ENCODE measurements at regions not wholly inside any gene's neighbourhood (a gene's known extent, or its start where the extent isn't known, plus 50 kb on each side); places are given as distances from the start of the nearest gene placed in this dataset.
"Not testable (repeated sequence)": the region's sequence is repeated elsewhere in the genome, so short reads cannot be mapped to it uniquely, and the experiment has no call there.

DNA sequence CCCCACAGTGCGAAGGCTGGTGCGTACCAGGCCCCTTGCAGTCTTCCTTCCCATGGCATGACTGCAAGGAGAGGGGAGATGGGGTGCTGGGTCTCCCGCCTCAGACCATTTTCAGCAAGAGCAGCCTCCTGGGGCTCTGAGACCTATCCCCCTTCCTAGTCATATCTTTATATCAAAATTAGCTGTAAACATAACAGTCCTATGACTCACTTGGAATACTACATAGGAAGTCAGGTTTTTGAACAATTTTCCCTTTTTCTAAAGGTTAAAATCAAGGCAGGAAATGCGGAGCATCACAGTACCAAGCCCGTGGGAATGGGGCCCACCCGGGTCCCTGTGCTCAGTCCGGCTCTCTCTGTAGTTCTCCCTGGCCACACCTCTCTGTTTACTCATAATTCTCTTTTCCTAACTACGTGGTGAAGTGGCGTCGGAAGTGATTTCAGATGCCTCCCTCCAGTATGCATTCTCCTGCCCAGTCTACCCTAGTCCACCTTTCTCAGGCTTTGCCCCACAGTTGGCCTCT, 109.8 kb upstream of the TMEM170B start:
- no peak for DNase-seq (ENCODE audit: low read depth, low spot score)

DNA sequence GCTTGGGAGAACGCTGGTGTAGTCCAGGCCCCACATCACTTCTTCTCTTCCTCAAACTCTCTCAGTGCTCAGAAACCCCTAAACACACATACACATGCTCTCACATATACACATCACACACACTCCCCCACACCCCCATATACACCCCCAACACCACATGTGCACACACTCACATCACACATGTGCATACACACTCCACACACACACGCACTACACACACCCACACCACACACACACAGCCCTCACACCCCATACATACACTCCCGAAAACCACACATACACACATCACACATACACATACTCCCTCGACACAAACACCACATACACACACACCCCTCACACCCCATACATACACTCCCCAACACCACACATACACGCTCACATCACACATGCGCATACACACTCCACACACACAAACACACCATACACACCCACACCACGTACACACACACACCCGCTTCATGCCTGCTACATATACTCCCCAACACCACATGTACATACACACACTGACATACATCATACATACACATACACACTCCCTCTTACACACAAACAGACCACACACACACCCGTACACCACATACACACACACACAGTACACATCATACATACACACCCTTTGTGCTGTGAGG, 110.3 kb upstream of the TMEM170B start:
- no peak for DNase-seq (ENCODE audit: low read depth, low spot score)

DNA sequence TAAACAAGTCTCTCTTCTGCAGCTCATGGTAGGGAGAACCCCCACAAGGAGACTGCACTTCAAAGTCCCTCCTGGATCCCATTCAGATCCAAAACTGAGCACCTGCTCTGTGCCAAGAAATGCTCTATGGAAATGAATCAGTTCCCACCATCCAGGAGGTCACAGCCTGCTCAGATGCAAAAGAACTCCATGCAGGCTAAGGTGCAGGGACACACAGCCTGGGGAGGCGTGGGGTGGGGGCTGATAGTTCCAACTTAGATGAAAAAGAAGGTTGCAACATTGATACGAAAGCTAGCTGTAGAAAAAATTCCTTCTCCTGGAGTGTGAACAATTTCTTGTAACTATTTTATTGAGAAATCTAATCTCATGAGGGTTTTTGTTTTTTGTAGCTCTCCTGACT, 111.0 kb upstream of the TMEM170B start:
- no peak for DNase-seq (ENCODE audit: low read depth, low spot score)

DNA sequence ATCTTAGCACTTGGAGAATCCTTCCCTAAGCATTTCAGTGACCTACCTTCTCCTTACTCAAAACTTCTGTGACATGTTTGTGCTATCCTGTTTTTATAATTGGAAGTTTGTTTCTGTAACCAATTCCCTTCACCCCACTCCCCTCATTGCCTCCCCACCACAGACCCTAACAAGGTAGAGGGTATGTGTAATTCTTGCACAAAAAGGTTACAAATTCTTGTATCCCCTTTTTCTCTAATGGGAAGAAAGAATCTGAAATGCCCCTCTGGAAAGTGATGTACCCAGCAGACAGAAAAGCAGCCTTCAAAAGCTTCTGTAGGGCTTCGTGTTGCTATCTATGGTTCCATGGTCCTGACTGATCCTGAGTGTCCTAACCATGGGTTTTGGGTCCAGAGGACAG, 111.7 kb upstream of the TMEM170B start:
- no peak for DNase-seq (ENCODE audit: low read depth, low spot score)

DNA sequence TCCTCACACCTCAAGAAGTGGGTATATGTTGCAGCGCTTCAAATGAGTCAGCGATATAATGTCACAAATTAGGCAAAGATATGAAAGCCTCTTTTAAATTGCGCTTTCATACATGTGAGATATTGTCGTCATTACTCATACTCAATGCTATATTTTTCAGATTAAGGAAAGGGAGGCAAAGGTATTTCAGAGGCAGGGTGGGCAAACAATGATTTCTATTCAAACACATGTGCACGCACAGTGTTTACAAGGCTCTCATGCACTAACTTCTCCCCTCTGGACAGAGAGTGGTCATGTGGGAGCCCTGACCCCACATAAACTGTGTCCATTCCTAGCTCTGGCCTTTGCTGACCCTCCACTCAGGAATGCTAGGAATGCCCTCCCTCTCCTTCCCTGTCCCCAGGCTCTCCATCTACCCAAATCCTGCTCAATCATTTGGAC, 112.1 kb upstream of the TMEM170B start:
- no peak for DNase-seq (ENCODE audit: low read depth, low spot score)

DNA sequence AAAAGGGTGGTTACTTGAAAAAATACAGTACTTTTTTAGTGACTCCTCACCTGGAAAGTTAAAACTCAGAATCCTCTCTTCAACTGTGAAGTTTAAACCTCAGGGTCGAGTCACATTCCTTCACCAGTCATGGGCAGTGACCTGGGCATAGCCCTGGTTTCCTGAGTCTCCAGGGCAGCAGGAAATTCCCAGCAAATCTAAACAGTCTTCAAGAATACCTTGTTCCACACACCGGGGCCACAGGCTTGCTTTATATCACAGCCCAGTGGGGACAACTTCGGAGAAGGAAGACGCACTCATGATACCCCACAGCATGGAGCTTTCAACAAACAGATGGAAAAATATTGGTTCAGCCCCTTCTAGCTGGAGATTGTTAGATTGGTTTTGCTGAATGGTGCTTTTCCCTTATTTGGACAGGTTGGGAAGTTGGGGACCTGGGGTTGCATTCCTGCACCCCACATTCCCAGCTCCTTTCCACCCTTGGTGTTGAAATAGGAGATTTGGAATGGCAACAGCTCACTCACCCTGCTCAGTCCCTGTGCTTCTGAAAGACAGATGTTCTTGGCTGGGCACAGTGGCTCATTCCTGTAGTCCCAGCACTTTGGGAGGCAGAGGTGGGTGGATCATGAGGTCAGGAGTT, 113.0 kb upstream of the TMEM170B start:
- peak; percentile 49 for DNase-seq (ENCODE audit: low read depth, low spot score)

DNA sequence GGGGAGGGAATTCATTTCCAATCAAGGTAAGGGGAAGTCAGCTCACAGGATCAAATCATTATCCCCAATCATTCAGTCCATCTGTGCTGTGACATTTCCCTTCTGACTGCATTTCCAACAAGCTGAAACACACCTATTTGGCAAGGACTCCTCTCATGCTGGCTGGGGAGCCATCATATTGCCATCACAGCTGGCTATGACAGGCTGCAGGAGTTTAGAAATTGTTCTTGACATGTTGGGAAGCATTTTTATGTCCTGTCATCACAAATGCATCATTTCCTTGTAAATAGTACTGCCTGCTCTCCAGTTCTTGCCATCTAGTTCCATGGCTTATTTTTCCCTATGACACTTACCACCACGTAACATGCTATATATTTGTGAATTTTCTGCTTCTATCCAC, 113.9 kb upstream of the TMEM170B start:
- DNase-seq (ENCODE audit: low read depth, low spot score), result no peak

DNA sequence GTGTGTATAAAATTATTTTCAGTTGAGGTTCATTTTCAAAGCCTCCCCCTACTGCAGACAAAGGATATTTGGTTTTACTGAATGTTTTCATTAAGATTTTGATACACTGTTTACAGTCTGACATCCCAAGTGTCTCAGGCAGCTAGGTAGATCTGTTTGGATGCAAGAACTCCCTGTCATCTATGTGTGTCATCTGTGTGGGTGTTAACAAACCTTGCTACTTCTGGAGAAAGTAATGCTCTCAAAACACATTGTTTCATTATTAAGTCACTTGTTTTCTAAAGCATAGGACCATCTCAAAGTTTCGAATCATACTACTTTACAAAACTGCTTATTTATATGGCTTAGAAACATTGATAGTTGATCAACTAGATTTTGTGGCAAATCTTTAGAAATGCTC, 114.5 kb upstream of the TMEM170B start:
- no peak for DNase-seq (ENCODE audit: low read depth, low spot score)

DNA sequence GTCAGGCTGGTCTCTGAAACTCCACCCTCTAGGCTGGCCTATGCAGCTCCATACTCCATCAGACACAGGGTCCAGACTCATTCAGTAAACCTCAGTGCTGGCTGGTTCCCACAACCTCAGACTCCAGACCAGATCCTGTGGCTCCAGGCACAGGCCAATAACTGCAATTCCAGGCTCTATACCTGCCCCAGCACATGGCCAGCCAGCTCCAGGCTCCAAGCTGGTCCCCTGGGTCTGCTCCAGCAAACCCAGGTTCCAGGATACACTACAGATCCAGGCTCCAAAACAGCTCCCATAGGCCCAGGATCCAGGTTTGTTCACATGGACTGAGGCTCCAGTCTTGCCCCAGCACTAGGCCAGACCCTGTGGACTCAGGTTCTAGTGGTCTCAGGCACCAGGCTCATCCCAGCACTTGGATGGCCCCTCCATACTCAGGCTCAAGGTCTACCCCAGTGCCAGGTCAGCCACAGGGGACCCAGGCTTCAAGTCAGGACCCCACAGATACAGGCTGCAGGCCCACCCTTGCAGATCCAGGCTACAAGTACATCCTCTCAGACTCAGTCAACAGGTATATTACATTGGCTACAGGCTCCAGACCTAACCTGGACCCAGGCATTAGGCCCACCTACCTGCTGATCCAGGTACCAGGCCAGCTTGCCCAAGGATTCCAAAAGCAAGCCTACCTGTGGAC, 117.6 kb upstream of the TMEM170B start:
- DNase-seq (ENCODE audit: low read depth, low spot score), result no peak

DNA sequence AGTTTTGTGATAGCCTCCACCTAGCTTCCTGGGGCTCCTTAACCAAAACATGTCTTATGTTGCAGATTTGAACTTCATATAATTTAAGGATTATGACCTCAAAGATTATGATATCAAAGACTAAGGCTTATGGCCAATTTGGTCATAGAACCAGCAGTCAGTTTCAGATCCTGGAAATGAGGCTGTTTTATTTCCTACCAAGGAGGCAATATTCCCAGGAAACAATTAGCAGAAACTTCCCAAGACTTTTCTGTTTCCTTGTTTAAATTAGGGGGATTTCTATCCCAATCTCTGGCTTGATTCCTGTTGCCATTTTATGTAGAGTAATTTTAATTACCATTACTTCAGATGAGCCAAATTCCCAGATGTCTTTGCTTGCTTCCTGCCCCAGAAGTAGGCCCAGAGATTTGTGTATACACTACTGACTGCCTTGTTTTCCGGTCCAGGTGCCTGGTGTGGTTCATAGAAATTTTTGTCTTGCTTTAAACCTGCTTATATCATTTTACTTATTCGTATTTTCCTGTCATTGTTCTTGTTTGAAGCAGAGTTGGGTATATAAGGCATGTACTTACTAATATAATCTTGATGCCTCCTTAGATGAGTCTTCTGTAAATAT, 119.2 kb upstream of the TMEM170B start:
- no peak for DNase-seq (ENCODE audit: low read depth, low spot score)

DNA sequence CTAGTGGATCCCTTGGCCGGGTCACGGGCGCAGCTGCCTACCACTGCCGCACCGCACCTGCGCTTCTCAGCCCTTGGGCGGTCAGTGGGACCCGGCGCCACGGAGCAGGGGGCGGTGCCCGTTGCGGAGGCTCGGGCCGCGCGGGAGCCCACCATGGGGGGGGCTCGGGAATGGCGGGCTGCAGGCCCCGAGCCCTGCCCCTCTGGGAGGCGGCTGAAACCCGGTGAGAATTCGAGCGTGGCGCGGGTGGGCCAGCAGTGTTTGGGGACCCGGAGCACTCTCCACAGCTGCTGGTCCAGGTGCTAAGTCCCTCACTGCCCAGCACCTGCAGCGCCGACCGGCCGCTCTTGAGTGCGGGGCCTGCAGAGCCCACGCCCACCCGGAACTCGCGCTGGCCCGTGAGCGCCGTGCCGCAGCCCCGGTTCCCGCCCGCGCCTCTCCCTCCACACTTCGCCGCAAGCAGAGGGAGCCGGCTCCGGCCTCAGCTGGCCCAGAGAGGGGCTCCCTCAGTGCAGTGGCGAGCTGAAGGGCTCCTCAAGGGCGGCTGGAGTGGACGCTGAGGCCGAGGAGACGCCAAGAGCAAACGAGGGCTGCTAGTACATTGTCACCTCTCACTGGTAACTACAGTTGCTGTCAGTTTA, 120.5 kb upstream of the TMEM170B start:
- no peak for DNase-seq (ENCODE audit: low read depth, low spot score)

DNA sequence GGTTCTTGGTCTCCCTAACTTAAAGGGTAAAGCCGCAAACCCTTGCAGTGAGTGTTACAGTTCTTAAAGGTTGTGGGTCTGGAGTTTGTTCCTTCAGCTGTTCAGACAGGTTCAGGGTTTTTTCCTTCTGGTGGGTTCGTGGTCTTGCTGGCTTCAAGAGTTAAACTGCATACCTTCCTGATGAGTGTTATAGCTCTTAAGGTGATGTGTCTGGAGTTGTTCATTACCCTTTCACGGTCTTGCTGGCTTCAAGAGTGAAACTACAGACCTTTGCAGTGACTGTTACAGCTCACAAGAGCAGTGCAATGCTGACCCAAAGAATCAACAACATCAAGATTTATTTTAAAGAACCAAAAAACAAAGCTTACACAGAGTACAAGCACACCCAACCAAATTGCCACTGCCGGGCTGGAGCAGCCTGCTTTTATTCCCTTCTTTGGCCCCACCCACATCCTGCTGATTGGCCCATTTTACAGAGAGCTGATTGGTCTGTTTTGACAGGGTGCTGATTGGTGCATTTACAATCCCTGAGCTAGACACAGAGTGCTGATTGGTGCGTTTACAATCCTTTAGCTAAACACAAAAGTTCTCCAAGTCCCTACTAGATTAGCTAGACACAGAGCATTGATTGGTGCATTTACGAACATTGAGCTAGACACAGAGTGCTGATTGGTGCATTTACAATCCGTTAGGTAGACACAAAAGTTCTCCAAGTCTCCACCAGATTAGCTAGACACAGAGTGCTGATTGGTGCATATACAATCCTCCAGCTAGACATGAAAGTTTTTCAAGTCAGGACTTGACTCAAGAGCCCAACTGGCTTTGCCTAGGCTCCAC, 121.2 kb upstream of the TMEM170B start:
- not testable (repeated sequence) for DNase-seq (ENCODE audit: low read depth, low spot score)

DNA sequence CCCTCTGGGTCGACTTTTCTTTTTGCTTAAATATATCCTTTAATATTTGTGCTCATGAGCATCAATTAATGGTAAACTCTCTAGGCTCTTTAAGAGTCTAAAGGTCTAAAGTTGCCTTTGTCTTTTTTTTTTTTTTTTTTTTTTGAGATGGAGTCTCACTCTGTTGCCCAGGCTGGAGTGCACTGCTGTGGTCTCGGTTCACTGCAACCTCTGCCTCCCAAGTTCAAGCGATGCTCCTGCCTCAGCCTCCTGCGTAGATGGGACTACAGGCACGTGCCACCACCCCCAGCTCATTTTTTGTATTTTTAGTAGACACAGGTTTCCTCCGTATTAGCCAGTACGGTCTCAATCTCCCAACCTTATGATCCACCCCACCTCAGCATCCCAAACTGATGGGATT, 122.0 kb upstream of the TMEM170B start:
- no peak for DNase-seq (ENCODE audit: low read depth, low spot score)

DNA sequence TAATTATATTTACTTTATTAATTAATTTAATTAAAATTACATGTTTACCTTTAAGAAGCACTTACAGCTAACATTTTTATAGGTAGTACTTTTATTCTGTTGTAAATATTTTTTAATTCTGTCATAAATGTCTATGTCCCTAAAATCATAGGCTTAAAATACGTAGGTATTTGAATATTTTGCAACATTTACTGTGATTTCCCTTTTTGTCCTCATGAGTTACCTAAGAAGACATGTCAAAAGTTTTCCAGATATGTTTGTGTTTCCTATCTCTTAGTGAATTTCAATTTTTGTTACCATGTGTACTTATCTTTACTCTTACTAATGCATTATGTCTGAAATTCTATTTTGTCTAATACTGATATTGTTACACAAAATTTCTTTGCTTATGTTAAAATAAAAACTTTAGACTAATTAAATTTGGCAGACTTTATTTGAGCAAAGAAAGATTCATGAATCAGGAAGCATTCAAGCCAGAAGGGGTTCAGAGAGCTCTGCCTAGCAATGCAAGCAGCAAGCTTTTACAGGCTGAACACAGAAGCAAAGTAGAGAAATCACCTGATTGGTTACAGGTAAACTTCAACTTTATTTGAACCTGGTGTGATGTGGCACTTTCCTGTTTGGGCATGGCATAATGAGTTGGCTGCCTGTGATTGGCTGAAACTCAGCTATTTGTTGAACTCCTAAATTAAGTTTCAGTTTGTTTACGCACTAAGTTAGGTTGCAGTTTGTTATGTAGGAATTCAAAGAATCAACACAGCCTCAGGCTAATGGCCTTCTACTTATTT, 123.2 kb upstream of the TMEM170B start:
- DNase-seq (ENCODE audit: low read depth, low spot score), result no peak

DNA sequence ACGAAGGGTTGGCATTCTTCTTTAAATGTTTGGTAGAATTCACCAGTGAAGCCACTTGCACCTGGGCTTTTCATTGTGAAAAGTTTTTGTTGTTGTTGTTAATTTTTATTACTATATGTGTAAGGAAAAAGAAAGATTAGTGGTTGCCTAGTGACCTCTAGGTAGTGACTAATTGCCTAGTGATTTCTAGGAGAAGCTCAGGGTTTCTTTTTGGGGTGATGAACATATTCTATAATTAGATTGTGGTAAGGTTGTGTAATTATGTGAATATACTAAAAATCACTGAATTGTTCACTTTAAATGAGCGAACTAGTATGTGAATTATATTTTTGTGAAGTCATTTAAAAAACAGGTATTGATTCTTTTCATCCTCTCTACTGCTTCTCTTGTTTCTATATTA, 123.8 kb upstream of the TMEM170B start:
- DNase-seq (ENCODE audit: low read depth, low spot score), result no peak

DNA sequence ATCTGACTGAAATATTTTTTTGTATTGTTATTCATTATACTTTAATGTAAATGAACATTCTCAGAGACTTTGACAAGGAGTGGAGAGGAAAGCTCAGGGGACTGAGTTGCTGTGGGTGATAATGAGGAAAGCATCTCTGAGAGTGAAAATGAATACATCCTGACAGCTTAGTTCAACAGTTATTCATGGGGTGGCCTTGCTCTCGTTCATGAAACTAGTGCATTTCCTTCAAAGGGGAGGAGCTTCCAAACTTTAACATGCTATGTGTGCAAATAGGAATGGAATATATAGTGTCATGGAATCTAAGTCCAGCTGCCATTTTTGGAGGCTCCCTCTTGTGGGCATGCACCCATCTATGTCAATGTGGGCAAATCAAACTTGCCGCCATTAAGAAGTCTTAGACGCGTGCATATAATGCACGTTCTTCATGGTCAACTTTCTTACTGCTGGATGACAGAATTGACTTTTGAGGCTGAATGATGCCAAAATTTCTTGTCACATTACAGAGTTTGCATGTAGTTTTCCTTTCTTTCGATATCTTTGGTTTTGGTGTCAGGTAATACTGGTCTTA, 124.3 kb upstream of the TMEM170B start:
- no peak for DNase-seq (ENCODE audit: low read depth, low spot score)

DNA sequence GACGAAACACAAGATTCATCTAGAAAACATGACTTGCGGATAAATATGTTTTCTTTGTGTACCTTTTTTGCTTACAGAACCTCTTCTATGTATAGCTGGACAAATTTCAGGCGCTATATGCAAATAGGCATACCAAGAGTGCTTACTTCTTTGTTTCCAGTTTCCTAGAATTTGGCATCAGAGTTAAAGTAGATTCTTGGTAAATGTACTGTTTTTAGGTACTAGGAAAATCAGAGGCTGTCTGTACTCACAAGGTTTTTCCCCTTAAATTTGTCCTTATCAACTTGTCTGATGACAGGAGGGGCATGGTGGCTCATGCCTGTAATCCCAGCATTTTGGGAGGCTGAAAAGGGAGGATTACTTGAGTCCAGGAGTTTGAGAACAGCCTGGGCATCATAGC, 124.9 kb upstream of the TMEM170B start:
- DNase-seq (ENCODE audit: low read depth, low spot score), result no peak

DNA sequence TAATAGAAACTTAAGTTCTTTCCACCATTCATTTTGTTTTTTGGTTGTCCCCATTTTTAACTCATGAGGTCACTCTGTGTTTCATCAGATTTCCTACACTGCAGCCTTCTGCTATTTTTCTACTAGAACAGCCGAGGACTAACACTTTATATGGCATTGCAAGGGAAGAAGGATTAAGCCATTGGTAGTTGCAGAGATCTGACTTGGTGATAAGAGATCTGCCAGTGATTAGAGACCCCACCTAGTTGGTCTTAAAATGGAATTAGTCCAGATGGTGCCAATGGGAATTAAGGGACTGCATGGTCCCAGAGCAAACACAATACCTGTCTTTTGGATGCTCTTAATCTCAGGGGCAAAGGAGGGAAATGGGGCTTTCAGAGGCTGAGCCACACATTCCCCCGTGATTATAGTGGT, 125.5 kb upstream of the TMEM170B start:
- no peak for DNase-seq (ENCODE audit: low read depth, low spot score)

DNA sequence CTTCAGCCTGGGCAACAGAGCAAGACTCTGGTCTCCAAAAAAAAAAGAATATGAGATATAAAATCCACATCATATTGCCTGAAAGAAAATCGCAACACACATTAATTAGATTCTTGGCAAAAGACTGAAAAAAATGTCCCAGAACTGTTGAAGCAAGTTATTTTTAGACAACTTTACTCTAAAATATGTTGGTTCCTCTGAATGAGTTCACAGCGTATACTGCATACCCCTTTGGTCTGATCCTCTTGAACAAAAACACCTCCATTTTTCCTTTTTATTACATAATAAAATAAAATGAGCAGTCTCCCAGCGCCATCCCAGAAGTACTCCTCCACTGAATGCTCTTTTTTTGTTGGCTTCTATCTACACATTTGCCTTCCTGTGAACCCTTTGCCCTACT, 126.0 kb upstream of the TMEM170B start:
- DNase-seq (ENCODE audit: low read depth, low spot score), result no peak
